GM19043 (cell line): ENCODE measurements at regions not wholly inside any gene's neighbourhood (a gene's known extent, or its start where the extent isn't known, plus 50 kb on each side); places are given as distances from the start of the nearest gene placed in this dataset.

Source experiments
- ATAC-seq: cut with Tn5 transposase; IDR thresholded peaks from one replicate; pipeline ENCODE4 v1.9.1; 2021; ENCODE audit warnings: low read depth; ENCODE audit not compliant: unreplicated experiment

DNA sequence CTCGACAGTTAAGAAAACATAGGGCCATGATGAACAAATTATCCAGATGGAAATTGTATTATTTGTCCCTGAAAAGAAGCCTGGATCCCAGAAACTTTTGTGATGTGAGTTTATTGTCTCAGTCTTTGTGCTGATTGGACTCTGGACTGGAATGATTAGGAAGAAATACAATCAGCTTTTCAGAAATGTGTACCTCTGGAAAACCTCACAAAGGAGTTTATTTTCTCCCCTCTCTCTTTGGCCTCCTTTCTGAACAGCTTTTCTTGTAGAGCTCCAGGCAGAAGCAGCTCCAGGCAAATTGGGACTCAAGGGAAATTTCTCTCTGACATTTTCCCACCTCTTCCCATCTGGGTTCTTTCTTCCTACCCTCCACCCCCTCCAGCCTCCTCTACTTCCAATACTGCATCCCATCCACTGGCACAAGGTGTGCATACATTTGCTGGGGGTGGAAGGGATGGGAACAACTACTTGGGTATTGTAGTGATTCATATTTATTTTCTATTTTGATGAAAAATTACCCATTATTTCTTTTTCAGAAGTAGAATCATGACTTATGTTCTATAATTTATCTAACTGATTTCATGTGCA, 119.7 kb downstream of the CD47 start:
- no peak for ATAC-seq

GRCh38 chr3:107969994-107970819, 120.6 kb downstream of the CD47 start:
- ATAC-seq: no peak

DNA sequence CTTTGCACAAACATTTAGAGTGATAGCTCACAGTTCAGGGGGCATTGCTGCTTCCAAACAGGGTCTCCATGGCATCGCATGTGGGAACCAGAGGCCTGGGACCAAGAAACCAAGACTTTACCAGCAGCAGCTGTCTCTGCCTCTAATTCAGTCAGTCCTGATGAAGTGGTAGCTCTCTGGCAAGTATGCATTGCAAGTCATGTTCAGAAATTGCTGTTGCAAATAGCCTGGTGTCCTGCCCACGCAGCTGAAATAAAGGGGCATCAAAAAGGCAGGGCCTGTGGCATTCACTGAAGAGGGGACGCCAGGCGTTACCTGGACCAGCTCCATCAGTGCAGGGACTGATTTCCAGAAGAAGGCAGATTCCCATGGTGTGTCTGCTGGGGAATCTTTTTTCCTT, 121.3 kb downstream of the CD47 start:
- ATAC-seq: no peak

GRCh38 chr3:107966276-107966675, 124.6 kb downstream of the CD47 start:
- no peak for ATAC-seq

DNA sequence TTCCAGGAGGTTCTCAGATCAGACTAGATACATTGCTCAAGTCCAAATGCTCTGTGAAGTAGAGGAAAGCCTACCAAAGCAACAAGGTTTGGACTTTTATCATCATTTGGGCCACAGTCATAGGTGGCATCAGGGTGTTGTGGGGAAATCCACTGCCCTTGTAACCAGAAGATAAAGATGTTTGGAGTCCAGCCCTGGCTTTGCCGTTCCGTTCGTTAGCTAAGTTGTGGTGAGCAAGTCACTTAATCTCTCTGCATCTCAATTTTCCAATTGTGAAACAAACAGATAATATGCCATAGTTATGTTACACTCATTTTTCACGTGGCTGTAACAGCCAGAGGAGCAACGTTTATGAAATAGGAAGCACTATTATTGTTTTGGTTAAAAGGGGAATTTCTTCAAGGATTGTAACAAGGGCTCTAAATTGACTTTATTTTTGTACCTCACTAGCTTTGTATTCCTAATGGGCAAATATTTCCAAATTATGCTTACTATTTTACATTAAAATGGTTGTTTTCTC, 125.6 kb downstream of the CD47 start:
- no peak for ATAC-seq

DNA sequence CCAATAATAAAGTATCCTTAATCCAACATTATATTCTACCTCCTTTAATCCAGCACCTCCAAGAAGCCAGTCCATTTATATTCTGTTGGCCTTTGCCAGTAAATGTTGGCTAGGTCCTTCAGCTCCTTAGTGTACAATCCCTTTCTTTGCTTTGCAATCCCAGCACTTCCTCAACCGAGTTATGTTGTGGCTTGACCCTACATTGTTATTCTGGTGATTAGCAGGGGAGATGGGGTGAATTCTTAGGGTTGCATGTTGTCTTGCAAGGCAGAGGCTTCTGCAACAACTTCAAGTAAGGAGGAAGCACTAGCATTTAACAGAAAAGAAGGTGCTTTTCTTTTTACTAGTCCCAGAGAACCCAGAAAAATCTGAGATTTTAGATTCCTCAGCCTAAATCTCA, 127.2 kb downstream of the CD47 start:
- ATAC-seq: no peak

GRCh38 chr3:107962946-107963345, 127.9 kb downstream of the CD47 start:
- ATAC-seq: no peak

GRCh38 chr3:107962037-107962436, 128.8 kb downstream of the CD47 start:
- ATAC-seq: no peak

GRCh38 chr3:107959550-107960154, 131.2 kb downstream of the CD47 start:
- no peak for ATAC-seq

- ATAC-seq: no peak
Observed at GRCh38 chr3:107958146-107958545, 132.7 kb downstream of the CD47 start.

DNA sequence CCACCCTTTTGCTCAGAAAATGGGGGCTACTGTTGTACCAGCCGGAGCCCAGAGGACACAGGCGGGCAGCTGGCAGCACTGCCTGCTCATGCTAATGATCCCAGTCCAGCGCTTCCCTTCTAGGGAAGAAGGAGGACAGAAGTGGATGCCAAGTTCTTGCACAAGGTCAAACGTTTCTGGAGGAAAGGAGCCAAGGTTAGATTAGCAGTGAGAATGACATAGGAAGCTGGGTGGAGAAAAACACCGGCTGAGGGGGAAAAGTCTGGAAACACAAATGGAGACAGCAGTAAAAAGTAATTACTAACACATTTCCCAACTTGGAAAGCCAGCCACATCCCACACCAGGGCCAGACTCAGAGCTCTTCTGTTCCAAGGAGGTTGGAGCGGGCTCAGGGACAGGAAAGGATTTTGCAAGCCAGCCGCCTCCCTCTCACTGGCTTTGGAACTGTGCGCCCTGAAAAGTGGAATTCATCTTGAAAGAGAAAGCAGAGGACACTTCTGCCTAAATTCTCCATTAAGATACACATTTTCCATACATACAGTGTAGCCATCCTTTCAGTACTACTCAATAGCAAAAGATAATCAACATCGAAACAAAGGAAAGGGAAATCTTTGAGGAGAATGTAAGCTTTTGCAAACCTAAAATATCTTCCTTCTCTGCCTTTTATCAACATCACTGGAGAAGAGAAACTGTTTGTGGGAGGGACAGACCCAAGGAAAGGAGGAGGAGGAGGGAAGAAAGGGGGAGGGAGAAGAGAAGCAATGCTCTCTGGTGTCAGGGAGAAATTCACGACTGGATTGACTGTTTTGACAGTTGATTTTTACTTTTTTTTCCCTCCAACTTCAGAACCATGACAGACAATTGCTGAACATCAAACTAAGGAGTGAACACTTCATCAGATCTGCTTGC, 133.6 kb downstream of the CD47 start:
- no peak for ATAC-seq

DNA sequence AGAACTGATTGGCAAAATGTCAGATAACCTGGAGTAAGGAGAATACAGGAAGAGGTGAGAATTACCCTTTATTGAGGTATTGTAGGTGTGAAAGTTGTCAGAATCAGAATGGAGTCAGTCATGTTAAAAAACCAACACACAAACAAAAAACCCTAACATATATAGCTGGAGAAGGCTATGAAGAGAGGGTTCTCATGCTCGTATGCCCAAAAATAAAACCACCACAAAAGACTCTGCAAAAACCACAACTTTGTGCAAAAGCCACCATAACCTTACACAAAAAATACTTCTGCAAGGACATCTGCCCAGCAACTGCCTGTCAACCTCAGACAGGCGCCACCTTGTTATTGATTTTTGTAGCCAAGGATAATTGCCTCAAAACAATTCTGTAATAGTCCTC, 136.0 kb downstream of the CD47 start:
- no peak for ATAC-seq

DNA sequence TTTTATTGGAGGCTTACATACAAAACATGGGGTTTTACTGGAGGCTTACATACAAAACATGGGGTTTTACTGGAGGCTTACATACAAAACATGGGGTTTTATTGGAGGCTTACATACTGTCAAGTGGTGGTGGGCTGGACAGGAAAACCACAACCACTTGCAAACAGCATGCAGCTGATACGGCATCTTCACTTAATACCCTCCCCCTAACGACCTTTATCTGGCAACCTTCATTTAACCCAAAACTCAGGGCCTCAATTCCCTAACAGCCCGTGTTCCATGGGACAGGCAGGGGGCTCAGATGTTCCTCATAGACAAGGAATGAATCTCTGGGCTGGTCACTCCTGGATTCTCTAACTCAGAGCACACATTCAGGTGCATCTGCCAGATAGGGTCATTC, 137.1 kb downstream of the CD47 start:
- ATAC-seq: no peak

DNA sequence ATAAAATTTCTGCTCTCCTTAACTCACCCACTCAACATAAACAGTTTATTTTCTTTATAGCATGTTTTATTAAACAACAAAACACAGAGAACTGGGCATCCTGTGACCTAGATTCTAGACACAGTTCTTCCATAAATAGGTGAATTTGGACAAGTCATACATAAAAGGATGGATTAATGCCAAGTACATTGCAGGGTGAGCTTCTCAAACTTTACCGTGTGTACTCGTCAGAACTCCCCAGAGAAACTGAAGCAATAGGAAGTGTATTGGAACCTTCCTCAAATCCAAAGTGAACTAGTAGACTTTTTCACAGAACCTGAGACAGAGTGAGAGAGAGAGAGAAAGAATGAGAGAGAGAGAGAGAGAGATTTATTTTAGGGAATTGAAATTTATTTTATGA, 139.7 kb downstream of the CD47 start:
- ATAC-seq: no peak

GRCh38 chr3:107950417-107950816, 140.4 kb downstream of the CD47 start:
- no peak for ATAC-seq

DNA sequence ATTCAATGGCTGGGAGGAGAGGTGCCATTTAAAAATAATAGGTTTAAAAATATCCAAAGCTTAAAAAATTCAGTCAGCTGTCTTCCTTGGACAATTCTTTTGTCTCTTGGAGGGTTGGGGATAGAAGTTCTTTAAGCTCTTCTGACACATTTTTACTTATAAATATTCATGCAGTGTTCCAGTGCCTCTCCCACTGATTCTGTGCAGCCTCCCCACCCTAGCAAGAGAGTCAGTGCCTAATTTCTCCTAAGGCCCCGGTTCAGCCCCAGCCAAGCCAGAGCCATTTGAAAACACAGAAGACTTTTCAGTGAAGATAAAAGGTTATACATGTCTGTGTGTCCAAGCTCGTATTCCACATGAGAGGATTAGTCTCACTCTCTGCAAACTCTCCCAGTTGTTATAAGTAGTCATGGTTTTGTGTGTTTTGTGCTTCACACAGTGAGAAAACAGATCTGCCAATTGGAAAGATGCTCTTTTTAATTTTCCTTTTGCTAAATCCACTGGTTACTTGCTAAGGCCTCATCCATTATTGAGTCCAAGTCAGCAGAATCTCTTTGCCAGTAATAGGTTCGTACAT, 141.3 kb downstream of the CD47 start:
- no peak for ATAC-seq

DNA sequence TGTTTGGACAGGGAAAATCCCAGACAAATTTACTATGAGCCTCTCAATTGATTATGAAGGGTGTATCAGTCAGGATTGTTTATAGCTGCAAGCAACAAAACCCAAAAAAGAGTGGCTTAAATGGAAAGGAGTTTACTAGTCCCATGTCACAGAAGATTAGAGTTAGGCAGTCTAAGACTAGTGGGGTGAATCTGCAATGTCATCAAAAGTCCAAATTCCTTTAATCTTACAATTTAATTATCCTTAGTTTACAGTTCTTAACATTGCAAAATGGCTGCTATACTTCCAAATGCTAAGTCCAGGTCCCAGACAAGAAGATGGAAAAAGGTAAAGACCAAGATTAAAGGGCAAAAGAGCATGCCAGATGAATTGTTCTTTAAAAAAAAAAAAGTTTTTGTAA, 143.6 kb downstream of the CD47 start:
- ATAC-seq: no peak

DNA sequence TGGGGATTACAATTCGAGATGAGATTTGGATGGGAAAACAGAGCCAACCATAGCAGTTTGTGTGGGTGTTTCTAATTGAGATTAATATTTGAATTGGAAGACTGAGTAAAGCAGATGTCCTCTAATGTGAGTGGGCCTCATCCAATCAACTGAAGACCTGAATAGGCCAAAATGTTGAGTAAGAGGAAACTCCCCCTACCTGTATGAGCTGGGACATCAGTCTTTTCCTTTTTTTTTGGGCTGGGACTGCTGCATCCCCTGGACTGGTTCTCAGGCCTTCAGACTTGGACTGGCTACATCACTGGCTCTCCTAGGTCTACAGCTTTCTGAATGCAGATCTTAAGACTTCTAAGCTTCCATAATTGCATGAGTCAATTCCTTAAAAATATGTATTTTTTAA, 144.1 kb downstream of the CD47 start:
- ATAC-seq: no peak

DNA sequence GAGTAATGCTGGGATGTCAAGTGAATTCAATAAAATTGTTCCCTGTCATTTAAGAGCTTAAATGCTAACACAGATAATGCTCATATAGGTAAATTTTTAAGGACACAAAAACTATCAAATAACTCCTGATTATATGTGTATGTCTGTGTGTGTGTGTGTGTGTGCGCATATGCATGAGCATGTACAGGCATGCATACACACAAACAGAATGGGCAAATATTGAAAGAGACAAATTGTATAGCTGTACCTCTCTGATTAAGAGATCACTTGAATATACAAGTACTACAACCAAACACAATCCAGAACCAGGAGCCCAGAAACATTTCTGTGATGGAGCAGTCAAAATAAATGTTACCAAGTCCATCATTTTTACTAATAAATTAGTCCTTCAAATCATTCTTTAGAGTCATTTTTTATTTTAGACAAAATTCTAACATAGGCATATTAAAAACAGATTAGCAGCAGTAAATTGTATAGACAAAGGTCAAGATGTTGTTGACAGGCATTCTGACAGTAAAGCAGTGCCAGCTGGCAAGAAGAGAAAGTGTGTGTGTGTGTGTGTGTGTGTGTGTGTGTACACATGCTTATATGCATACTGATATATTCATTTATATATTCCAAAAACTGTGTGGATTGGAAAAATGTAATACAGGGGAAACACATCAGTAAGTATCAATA, 145.3 kb downstream of the CD47 start:
- no peak for ATAC-seq
